Endothelial cell of umbilical vein (primary cell): ENCODE measurements at regions not wholly inside any gene's neighbourhood (a gene's known extent, or its start where the extent isn't known, plus 50 kb on each side); places are given as distances from the start of the nearest gene placed in this dataset.

Experiments used
- BruUV-seq: library from RNA; stranded (reverse); fragments of 400-500 nt; replicated peaks from 2 replicates; lab custom pipeline; 2021; lab: Mats Ljungman, UMichigan
- CTCF ChIA-PET: fragments of 300-600, 350-600 bp; sonication (Branson Sonifier 250); formaldehyde crosslinking; loops from one replicate; lab custom pipeline; 2021; ENCODE audit warnings: antibody characterized with exemption, inconsistent platforms; lab: Charles Lee
- POLR2A ChIA-PET: fragments of 300-600, 350-600 bp; sonication (Branson Sonifier 250); formaldehyde crosslinking; loops from one replicate; lab custom pipeline; 2021; ENCODE audit warnings: antibody characterized with exemption, inconsistent platforms; lab: Charles Lee
- DNase-seq: peaks from one replicate; pipeline ENCODE4 v3.0.0-alpha.2; 2011; ENCODE audit warnings: low read depth, low spot score
- FAIRE-seq: peaks from 2 replicates; lab custom pipeline; 2011; peaks lifted over from hg19 to GRCh38; lab: Jason Lieb, UNC
- H2AFZ ChIP-seq: 2 replicates; pipeline ENCODE4 v1.6.0; 2012; ENCODE audit warnings: low read depth, low read length, control low read depth, inconsistent platforms
- H3K27ac ChIP-seq: 2 replicates; pipeline ENCODE4 v1.5.1; 2011; ENCODE audit warnings: low read depth, mild to moderate bottlenecking, control low read depth, low read length, moderate library complexity; ENCODE audit not compliant: insufficient read depth
- H3K27me3 ChIP-seq, 2 experiments: 2 replicates each; pipeline versions ENCODE4 v1.6.0 to v1.6.1; 2011; ENCODE audit warnings: low read length in 2 of 2, mixed read lengths in 1 of 2; ENCODE audit not compliant: control insufficient read depth in 2 of 2, insufficient read depth in 2 of 2
- H3K36me3 ChIP-seq, 2 experiments: 2 replicates in 1 of 2; 3 replicates in 1 of 2; pipeline ENCODE4 v1.5.1; 2011; ENCODE audit warnings: low read length in 2 of 2, mild to moderate bottlenecking in 1 of 2, moderate library complexity in 1 of 2; ENCODE audit not compliant: control insufficient read depth in 2 of 2, insufficient read depth in 2 of 2; ENCODE audit errors: extremely low read depth in 1 of 2
- H3K4me1 ChIP-seq: 3 replicates; pipeline ENCODE4 v1.5.1; 2011; ENCODE audit warnings: mild to moderate bottlenecking, low read length; ENCODE audit not compliant: control insufficient read depth, insufficient read depth; ENCODE audit errors: extremely low read depth
- H3K4me2 ChIP-seq: 2 replicates; pipeline ENCODE4 v1.6.1; 2011; ENCODE audit warnings: low read length, control low read depth, mixed read lengths; ENCODE audit not compliant: insufficient read depth
- H3K4me3 ChIP-seq, 3 experiments: fragments of 200-600 bp in 1 of 3; sonication (generic), shearing (Covaris generic) in 1 of 3; replicated peaks in 1 of 3; 2 replicates each; pipeline ENCODE4 v1.5.1; 2011 to 2016; ENCODE audit warnings: control low read depth in 3 of 3, low read length in 3 of 3, mild to moderate bottlenecking in 2 of 3, inconsistent platforms in 1 of 3, low read depth in 1 of 3, moderate library complexity in 1 of 3; ENCODE audit not compliant: insufficient read depth in 1 of 3
- H3K79me2 ChIP-seq: 2 replicates; pipeline ENCODE4 v1.6.0; 2012; ENCODE audit warnings: low read length, inconsistent platforms; ENCODE audit not compliant: control insufficient read depth, insufficient read depth
- H3K9ac ChIP-seq: replicated peaks from 2 replicates; pipeline ENCODE3; 2011; ENCODE audit warnings: low read length, control low read depth; ENCODE audit not compliant: insufficient read depth; ENCODE audit errors: extremely low read depth
- H3K9me1 ChIP-seq: replicated peaks from 3 replicates; pipeline ENCODE4 v1.6.0; 2011; ENCODE audit warnings: mild to moderate bottlenecking, low read length; ENCODE audit not compliant: control insufficient read depth, insufficient read depth; ENCODE audit errors: extremely low read depth
- H3K9me3 ChIP-seq: replicated peaks from 2 replicates; pipeline ENCODE4 v1.5.1; 2012; ENCODE audit warnings: low read length, inconsistent platforms; ENCODE audit not compliant: control insufficient read depth, insufficient read depth
- H4K20me1 ChIP-seq: replicated peaks from 2 replicates; pipeline ENCODE3; 2011; ENCODE audit warnings: mild to moderate bottlenecking, low read length; ENCODE audit not compliant: control insufficient read depth, insufficient read depth; ENCODE audit errors: extremely low read depth
- CTCF ChIP-seq, 2 donors: IDR thresholded peaks; 1 replicate in 1 of 2; 2 replicates in 1 of 2; pipeline ENCODE4 v1.5.1; 2011; ENCODE audit warnings: low read length in 2 of 2, mild to moderate bottlenecking in 2 of 2, moderate library complexity in 2 of 2, control low read depth in 1 of 2, inconsistent platforms in 1 of 2, low read depth in 1 of 2; ENCODE audit not compliant: insufficient read depth in 1 of 2; ENCODE audit errors: extremely low read depth in 1 of 2
- EZH2 ChIP-seq: IDR thresholded peaks from 2 replicates; pipeline ENCODE4 v1.6.1; 2012; ENCODE audit warnings: borderline replicate concordance, low read depth, mild to moderate bottlenecking, moderate library complexity, low read length, inconsistent platforms; ENCODE audit not compliant: severe bottlenecking
- FOS ChIP-seq: IDR thresholded peaks from 2 replicates; pipeline ENCODE4 v1.6.1; 2011; ENCODE audit warnings: mild to moderate bottlenecking, low read length, moderate library complexity, borderline replicate concordance; ENCODE audit not compliant: insufficient read depth
- GATA2 ChIP-seq: IDR thresholded peaks from 2 replicates; pipeline ENCODE4 v1.7.0; 2011; ENCODE audit warnings: low read depth, mild to moderate bottlenecking, moderate library complexity, mixed read lengths, low read length; ENCODE audit not compliant: insufficient read length, insufficient read depth
- JUN ChIP-seq: IDR thresholded peaks from 2 replicates; pipeline ENCODE4 v1.6.1; 2011; ENCODE audit warnings: borderline replicate concordance, low read depth; ENCODE audit not compliant: insufficient read length, insufficient read depth
- MAX ChIP-seq: IDR thresholded peaks from 2 replicates; pipeline ENCODE4 v1.6.1; 2011; ENCODE audit not compliant: insufficient read depth, insufficient read length
- MYC ChIP-seq: IDR thresholded peaks from one replicate; pipeline ENCODE4 v1.6.1; 2011; ENCODE audit warnings: mild to moderate bottlenecking, low read depth, low read length
- POLR2A ChIP-seq: IDR thresholded peaks from 2 replicates; pipeline ENCODE4 v1.6.1; 2012; ENCODE audit warnings: low read depth, mild to moderate bottlenecking, control low read depth, low read length
- POLR2AphosphoS5 ChIP-seq: IDR thresholded peaks from 2 replicates; pipeline ENCODE4 v1.6.1; 2012; ENCODE audit warnings: low read depth, mild to moderate bottlenecking, control low read depth, low read length, moderate library complexity; ENCODE audit not compliant: insufficient read depth
- dilution Hi-C: fragments of 300-500 bp; cut with MboI; formaldehyde crosslinking; loops from one replicate; pipeline ENCODE4 v1.15.0; 2019; ENCODE audit warnings: low sequenced_read_pairs; ENCODE audit not compliant: extremely low pct_ligation_motif_present
- intact Hi-C: fragments of 100-400 bp; cut with micrococcal nuclease; formaldehyde crosslinking; loops from one replicate; pipeline ENCODE4 v1.10.0; 2022

- Histone ChIP-seq H3K4me1 (peaks cover 10% of the 10 kb centered on the region), H3K9ac (no peak overlapping the region), H3K4me2 (no peak overlapping the region), H3K9me1 (no peaks in the 10 kb centered on the region), H3K4me3 (no peak overlapping the region), H3K36me3 (no peaks in the 10 kb centered on the region), H3K79me2 (no peaks in the 10 kb centered on the region), H2AFZ (no peak overlapping the region), H4K20me1 (no peaks in the 10 kb centered on the region), H3K27ac (no peak overlapping the region), H3K9me3 (no peaks in the 10 kb centered on the region), H3K27me3 (no peaks in the 10 kb centered on the region)
- intact Hi-C loops, result no loop called here
- ChIA-PET CTCF (interaction anchor here (0.5 to 3.1 kb wide), 3 partner anchors 20 to 22 kb away, joined by 3 to 13 read pairs (median 4); no protein-coding TSS in a partner anchor), POLR2A (no interaction called here)
- FAIRE-seq (no peak), DNase-seq (no peak)
- no TSS peak for BruUV-seq
- dilution Hi-C loops, result no loop called here
- no peak for TF ChIP-seq CTCF (IDR thresholded peaks at IDR 0.05; ENCODE audit: extremely low read depth in 1 of 2, insufficient read depth in 1 of 2, low read depth in 1 of 2, low read length in 2 of 2)
- no peak for TF ChIP-seq EZH2
- no peak for TF ChIP-seq MYC
- TF ChIP-seq FOS, result no peak
- TF ChIP-seq POLR2AphosphoS5, result no peak
- no peak for TF ChIP-seq MAX
- no peak for TF ChIP-seq POLR2A
- no peak for TF ChIP-seq JUN
- TF ChIP-seq GATA2, result no peak
Measured at GRCh38 chr10:28971764-28972163, 294.4 kb downstream of the BAMBI start.
